HCT116 (cell line): ENCODE measurements at regions not wholly inside any gene's neighbourhood (a gene's known extent, or its start where the extent isn't known, plus 50 kb on each side); places are given as distances from the start of the nearest gene placed in this dataset.

Source experiments
- POLR2A ChIP-seq: IDR thresholded peaks from 2 replicates; pipeline ENCODE4 v1.7.0; 2011; ENCODE audit warnings: borderline replicate concordance; ENCODE audit not compliant: insufficient read depth, insufficient read length; ENCODE audit errors: extremely low read depth
- POLR2AphosphoS5 ChIP-seq: IDR thresholded peaks from 2 replicates; pipeline ENCODE4 v1.6.1; 2011; ENCODE audit warnings: mild to moderate bottlenecking, low read depth, low read length, moderate library complexity
- ZNF274 ChIP-seq: fragments of 200-500 bp; sonication (Bioruptor generic); IDR thresholded peaks from 2 replicates; pipeline ENCODE4 v1.6.1; 2014; ENCODE audit warnings: mild to moderate bottlenecking, low read depth, low read length, inconsistent platforms
- TF ChIP-seq, protein P1 (sequence below), 3 experiments: fragments of 200-600 bp in 1 of 3; sonication (generic) in 1 of 3; IDR thresholded peaks in 2 of 3; conservative IDR thresholded peaks in 1 of 3; 2 replicates each; pipeline ENCODE4 v1.5.1; 2012 to 2017; ENCODE audit warnings: low read depth in 2 of 3, low read length in 2 of 3, antibody characterized with exemption in 1 of 3, borderline replicate concordance in 1 of 3, control low read depth in 1 of 3, mild to moderate bottlenecking in 1 of 3, mixed read lengths in 1 of 3, mixed run types in 1 of 3, moderate library complexity in 1 of 3; ENCODE audit not compliant: insufficient read depth in 1 of 3
- TF ChIP-seq, protein P2 (sequence below): IDR thresholded peaks from 2 replicates; pipeline ENCODE4 v1.6.1; 2011; ENCODE audit warnings: mild to moderate bottlenecking, low read length, moderate library complexity; ENCODE audit not compliant: insufficient replicate concordance; ENCODE audit errors: extremely low read depth

DNA sequence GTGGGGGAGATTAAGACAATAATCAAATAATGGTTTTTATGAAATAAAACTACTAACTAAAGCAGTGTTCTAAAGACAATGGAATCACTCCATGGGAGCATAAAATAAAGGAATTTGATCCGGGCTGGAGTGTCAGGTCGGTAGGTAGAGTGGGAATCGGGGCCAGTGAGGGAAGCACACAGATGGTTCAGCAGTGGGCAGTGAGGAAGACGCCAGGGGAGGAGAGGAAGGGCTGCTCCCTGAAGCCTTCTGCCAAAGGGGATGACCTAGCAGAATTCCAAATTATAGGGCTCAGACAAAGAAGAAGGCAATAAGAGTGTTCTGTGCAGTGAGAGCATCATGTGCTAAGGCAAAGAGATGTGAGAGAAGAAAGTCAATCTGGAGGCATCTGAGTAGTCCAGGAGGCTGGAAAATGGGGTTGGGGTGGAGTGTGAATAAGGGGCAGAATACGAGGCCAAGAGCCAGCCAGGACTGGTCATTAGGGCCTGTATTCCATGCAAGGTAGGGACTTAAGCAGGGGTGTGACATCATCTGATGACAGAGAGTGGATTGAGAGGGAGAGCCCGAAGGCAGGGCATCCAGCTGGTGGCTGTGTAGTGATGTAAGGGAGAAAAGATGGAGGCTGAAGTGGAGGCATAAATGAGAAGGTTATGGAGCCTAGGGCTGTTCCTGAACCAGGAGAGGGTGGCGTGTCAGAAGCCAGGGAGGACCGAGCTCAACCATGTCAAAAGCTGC is 137.6 kb downstream of the COPRS start:
- TF ChIP-seq POLR2AphosphoS5 (no peak), POLR2A (no peak), ZNF274 (no peak)
- TF ChIP-seq, protein P1, sequence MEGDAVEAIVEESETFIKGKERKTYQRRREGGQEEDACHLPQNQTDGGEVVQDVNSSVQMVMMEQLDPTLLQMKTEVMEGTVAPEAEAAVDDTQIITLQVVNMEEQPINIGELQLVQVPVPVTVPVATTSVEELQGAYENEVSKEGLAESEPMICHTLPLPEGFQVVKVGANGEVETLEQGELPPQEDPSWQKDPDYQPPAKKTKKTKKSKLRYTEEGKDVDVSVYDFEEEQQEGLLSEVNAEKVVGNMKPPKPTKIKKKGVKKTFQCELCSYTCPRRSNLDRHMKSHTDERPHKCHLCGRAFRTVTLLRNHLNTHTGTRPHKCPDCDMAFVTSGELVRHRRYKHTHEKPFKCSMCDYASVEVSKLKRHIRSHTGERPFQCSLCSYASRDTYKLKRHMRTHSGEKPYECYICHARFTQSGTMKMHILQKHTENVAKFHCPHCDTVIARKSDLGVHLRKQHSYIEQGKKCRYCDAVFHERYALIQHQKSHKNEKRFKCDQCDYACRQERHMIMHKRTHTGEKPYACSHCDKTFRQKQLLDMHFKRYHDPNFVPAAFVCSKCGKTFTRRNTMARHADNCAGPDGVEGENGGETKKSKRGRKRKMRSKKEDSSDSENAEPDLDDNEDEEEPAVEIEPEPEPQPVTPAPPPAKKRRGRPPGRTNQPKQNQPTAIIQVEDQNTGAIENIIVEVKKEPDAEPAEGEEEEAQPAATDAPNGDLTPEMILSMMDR (IDR thresholded peaks at IDR 0.05 in 2 of 3, conservative IDR thresholded peaks at IDR 0.05 in 1 of 3; ENCODE audit: borderline replicate concordance in 1 of 3, insufficient read depth in 1 of 3, low read depth in 2 of 3, low read length in 2 of 3) = no peak
- TF ChIP-seq, protein P2, sequence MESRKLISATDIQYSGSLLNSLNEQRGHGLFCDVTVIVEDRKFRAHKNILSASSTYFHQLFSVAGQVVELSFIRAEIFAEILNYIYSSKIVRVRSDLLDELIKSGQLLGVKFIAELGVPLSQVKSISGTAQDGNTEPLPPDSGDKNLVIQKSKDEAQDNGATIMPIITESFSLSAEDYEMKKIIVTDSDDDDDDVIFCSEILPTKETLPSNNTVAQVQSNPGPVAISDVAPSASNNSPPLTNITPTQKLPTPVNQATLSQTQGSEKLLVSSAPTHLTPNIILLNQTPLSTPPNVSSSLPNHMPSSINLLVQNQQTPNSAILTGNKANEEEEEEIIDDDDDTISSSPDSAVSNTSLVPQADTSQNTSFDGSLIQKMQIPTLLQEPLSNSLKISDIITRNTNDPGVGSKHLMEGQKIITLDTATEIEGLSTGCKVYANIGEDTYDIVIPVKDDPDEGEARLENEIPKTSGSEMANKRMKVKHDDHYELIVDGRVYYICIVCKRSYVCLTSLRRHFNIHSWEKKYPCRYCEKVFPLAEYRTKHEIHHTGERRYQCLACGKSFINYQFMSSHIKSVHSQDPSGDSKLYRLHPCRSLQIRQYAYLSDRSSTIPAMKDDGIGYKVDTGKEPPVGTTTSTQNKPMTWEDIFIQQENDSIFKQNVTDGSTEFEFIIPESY = no peak
